ENCODE measurements at regions not wholly inside any gene's neighbourhood (a gene's known extent, or its start where the extent isn't known, plus 50 kb on each side); places are given as distances from the start of the nearest gene placed in this dataset.
"Not testable (repeated sequence)": the region's sequence is repeated elsewhere in the genome, so short reads cannot be mapped to it uniquely, and the experiment has no call there.

- no peak for DNase-seq (ENCODE audit: low read depth)
Observed at GRCh38 chr4:181860668-181861067, 382.5 kb upstream of the TENM3 start.

DNA sequence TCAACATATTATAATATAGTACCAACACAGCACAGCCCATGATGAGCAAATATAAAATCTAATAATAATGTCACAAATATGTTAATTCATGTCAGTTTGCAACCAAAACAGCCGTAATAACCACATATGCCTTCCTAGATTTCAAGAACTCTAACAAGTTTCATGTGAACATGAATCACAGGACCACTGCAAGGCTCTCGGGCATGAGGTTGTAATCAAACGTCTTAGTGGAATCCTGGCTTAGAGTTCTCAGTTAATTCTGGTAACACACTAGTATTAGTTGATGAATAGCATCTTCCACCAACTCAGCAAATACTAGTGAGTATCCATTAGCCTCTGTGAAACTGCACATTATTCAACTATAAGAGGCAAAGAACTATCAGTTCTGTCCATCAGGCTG lies 379.3 kb upstream of the TENM3 start:
- no peak for DNase-seq (ENCODE audit: low read depth)

GRCh38 chr4:181870326-181870725 lies 372.9 kb upstream of the TENM3 start:
- DNase-seq (ENCODE audit: low read depth) = no peak

DNA sequence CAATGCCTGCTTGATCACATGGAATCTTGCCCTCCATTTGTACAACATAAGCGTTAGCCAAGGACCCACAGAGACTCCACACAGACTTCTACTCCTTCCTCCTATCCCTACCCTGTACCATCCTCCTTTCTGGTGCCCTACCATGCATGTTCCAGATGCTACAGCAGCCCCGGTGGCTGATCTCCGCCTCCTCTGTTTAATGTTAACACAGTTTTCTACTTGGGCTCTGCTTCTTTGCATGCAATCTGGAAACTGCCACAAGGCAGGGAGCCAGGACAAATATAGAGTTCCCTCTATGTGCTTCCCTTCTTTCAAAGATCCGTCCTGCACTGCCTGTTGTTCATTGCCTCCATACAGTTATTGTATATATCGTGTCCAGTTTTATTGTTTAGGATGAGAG lies 368.6 kb upstream of the TENM3 start:
- DNase-seq (ENCODE audit: low read depth) = no peak

DNA sequence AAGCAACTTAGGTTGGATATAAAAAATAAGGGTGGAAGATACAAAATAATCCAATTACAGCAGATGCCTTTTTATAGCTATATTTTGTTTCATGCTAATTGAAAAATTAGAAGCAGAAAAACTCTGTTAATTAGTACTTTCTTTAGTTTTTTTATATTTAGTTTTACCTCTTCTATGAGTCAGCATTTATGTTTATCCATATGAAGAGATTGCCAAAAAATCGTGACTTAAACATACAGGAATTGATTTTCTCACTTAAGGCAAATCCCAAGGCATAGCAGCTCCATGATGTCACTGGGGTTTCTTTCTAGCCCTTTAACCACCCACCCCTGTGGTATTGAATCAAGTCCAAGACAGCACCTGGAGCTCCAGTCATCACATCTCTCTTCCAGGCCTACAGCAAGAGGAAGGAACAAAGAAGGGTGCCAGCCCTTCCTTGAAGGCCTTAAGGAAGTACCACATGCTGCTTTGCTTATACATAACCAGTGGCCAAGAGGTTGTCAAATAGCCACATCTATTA lies 365.8 kb upstream of the TENM3 start:
- no peak for DNase-seq (ENCODE audit: low read depth)

DNA sequence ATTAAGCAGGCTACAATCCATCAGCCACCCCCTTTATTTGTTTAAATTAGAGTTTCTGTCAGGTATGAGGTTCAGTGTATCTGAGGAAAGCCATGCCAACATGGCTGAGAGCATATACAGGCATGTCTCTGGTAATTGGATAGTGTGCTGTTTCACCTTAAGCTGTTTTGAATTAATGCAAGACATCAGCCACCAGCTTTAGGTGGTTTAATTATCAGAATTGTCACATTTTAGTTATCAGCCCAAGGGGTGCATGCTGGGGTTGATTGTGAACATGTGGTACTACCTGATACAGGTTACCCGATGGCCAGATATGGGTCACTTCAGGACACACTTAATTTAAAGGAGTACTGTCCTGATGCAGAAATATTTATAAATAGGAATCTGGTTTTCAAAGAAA lies 353.2 kb upstream of the TENM3 start:
- DNase-seq (ENCODE audit: low read depth) = no peak

DNA sequence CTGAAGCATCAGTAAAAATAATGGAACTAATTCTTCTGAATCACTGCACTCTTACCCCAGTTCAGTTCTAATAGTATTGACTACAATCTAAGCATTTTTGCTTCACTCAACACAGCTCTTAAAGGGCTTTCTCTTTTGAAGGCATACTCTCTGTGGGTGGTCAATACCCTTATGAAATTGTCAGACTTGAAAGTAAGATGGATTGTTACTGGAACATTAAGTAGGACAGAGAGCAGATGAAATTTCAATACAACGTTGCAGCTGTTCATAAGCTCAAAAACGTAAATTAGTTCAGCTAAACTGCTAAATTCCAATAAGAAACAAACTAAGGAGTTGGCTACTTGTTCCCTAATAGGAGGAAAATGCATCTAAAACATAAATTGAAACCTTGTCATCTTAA lies 352.3 kb upstream of the TENM3 start:
- DNase-seq (ENCODE audit: low read depth) = no peak

DNA sequence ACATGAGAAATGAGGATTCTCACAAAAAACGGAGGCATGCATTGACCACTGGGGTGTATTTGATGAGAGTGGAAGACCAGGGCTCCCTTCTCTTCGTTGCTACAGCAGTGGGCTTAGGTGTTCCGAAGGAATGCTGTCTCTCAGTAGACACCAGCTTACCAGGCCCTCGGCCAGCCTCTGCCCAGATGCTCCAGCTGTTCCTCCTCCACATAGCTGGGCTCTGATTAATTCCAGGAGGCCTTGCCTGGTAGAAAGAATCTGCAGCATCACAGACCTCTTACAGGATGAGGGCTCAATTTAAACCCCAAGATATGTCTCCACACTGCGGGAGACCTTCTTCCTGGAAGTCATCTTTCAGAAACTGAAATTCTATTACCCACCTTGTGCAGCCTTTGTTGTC lies 346.6 kb upstream of the TENM3 start:
- no peak for DNase-seq (ENCODE audit: low read depth)

DNA sequence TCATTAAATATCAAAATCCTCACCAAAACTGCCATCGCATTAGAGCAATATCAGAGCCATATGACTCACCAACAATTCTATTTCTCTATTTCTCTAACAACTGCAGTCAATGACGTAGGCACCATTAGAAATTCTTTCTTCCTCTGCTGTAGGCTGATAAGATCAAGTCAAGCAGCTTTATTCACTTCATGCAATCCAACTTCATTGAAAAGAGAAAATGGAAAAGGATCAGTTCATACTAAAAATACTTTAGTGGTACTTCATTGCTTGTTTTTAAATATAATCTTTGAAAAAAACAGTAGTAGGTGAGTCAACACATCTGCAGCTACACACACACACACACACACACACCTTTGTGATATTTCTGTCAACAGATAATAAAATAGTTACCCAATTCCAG lies 345.3 kb upstream of the TENM3 start:
- peak; percentile 11 for DNase-seq (ENCODE audit: low read depth)

GRCh38 chr4:181902404-181902803 lies 340.8 kb upstream of the TENM3 start:
- not testable (repeated sequence) for DNase-seq (ENCODE audit: low read depth)

- no peak for DNase-seq (ENCODE audit: low read depth)
Observed at GRCh38 chr4:181905708-181906107, 337.5 kb upstream of the TENM3 start.

GRCh38 chr4:181908168-181908567 lies 335.0 kb upstream of the TENM3 start:
- no peak for DNase-seq (ENCODE audit: low read depth)

DNA sequence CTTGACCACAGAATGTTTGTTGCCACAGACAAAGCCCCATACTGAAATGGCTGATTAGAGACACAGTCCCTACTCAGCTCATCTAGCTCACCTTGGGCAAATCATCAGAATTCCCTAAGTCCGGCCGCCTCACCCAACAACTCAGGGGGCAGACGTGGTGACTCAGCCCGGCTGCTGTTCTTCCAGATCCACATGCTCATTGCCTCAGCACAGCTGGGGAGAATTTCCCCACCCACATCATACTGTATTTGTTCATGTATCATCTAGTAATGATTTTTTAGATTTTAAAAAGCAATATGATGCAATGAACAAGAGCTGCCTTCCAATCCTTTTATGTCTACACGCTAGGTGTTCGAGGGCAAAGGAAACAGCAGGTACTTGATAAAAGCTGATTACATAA lies 333.8 kb upstream of the TENM3 start:
- DNase-seq (ENCODE audit: low read depth) = no peak

GRCh38 chr4:181911420-181911819 lies 331.8 kb upstream of the TENM3 start:
- no peak for DNase-seq (ENCODE audit: low read depth)

GRCh38 chr4:181933471-181933870 lies 309.7 kb upstream of the TENM3 start:
- no peak for DNase-seq (ENCODE audit: low read depth)

GRCh38 chr4:181938631-181939030 lies 304.6 kb upstream of the TENM3 start:
- DNase-seq (ENCODE audit: low read depth) = no peak

DNA sequence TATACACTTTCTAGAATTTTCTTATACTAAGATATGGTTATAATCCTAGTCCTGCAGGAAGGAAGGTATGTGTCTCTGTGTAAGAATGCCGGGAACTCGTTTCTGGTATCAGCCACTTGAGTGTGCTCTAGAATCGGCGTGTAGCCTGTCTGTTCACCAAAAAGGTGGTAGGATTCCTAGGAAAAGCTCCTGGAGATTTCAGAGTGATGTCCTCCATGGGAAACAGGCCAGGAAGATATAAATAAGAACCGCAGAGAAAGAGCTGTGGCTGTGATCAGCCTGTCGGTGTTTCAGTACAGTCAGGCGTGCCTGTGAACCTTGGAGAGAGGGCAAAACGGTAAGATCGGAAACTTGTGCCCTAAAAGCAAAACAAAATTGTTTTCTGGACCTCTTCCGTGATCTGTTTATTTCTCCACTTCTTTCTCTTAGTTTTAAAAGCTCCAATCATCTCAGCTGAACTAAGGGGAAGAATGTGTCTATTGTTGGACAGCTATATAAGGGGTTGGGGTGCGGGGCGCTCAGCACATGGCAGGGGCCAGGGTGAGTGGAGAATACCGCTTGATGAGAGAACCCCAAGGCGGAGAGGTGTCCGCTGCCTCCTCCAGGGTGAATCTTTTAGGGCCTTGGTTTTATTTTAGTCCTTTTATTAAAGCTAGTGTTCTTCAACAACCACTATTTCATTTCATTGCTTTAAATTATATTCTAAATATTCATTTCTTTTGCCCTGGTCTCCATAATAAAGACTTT lies 303.8 kb upstream of the TENM3 start:
- DNase-seq (ENCODE audit: low read depth) = no peak

DNA sequence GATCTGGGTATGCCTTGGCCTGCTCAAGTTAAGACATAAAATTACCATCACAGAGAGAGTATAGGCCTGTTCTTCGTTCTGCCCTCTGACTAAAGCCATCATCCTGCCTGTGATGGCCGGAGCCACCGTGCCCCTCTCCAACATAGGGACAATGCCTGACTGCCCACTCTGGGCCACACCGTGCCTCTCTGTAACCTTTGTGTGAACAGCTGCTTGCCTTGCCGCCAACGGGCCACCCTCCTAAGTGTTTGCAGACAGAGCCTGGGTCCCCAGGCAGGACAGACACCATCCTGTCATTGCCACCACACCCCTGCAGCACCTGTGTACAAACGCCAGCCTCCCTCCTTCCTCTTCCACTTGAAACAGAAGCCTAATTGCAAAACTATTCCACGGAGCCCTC lies 298.7 kb upstream of the TENM3 start:
- DNase-seq (ENCODE audit: low read depth) = no peak

- DNase-seq (ENCODE audit: low read depth) = no peak
Observed at GRCh38 chr4:181946902-181947301, 296.3 kb upstream of the TENM3 start.

GRCh38 chr4:181948839-181949382 lies 294.3 kb upstream of the TENM3 start:
- DNase-seq (ENCODE audit: low read depth) = no peak

DNA sequence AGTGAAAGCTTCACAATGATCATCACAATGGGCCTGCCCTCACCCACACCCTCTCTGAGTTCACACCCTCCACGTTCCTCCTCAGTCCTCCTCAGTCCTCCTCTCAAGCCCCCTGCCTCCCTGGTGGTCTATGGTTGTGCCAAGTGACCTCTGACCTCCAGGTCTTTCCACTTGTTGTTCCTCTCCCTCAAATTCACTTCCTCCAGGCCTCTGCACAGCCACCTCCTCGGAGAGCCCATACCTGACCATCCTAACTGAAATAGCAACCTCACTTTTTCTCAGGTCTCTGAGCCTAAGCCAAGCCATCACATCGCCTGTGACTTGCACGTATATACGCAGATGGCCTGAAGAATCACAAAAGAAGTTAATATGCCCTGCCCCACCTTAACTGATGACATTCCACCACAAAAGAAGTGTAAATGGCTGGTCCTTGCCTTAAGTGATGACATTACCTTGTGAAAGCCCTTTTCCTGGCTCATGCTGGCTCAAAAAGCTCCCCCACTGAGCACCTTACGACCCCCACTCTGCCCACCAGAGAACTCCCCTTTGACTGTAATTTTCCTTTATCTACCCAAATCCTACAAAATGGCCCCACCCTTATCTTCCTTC lies 293.4 kb upstream of the TENM3 start:
- no peak for DNase-seq (ENCODE audit: low read depth)

DNA sequence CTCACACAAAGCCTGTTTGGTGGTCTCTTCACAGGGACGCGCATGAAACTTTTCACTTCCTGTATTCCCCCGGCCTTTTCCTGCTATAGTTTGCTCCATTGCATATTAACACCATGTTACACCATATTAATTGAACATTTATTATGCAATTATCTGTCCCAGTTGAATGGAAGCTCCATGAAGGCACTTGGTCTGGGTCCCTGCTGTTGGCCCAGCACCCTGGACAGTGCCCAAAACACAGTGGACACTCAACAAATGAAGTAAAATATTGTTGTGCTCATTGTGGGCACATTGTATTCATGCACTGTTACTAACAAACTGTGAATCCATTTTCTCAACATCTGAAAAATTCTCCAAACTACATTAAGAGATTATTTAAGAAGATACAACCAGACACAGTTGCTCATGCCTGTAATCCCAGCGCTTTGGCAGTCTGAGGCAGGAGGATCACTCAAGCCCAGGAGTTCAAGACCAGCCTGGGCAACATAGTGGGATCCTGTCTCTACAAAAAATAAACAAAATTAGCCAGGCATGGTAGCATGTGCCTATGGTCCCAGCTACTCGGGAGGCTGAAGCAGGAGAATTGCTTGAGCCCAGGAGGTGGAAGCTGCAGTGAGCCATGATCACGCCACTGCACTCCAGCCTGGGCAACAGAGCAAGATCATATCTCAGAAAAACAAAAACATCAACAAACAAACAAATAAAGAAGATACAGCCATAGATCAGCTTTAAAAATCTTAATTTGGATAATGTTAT lies 292.7 kb upstream of the TENM3 start:
- DNase-seq (ENCODE audit: low read depth) = no peak

DNA sequence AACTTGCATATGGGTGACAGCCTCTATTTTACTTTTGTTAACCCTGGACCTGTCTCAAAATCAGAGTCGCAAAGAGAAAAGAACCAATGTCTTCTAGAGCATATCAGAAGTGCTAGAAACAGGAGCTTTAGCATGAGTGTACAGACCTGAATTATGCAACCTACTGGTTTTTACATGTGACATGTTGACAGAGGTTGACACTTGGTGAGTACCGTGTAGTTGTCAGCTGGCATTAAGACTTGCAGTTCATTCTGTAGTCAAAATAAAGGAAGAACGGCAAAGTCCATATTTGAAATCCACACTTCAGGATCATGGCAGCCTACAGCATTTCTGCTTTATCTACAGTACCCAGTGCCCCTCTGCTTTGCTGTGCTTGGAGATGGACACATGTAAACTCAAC lies 291.9 kb upstream of the TENM3 start:
- DNase-seq (ENCODE audit: low read depth) = no peak

Measured in HS-27A (cell line).